Mesenteric fat pad (tissue), 1 donor: ENCODE measurements at regions not wholly inside any gene's neighbourhood (a gene's known extent, or its start where the extent isn't known, plus 50 kb on each side); places are given as distances from the start of the nearest gene placed in this dataset.

Experiments used
- DNase-seq: peaks from one replicate; pipeline ENCODE4 v3.0.0-alpha.2; 2020; ENCODE audit warnings: low spot score
- donor health status: DM: yes; HTN: yes; CAD: no.

GRCh38 chr9:88691811-88692210 is 156.8 kb downstream of the NXNL2 start:
- no peak for DNase-seq

- no peak for DNase-seq
Measured at GRCh38 chr9:88692827-88693226, 157.8 kb downstream of the NXNL2 start.

DNA sequence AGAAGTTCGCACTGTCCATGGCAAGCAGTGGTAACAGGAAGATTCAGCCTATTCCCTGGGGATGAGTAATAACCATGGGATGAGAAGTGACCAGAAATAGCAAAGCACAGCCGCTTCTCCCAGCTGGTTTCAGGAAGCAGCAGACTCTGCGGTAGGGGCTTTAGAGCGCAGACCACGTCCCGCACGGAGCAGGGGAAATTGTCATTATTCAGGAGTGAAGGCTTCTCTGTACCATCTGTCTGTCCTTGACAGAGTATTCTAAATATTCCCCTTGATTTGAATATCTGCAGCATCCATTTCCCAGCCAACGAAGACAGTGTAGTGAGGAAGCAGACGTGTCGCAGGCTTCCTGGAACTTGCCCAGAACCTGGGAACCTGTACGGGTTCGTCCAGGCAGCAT is 159.6 kb downstream of the NXNL2 start:
- DNase-seq: no peak

- DNase-seq: no peak
Measured at GRCh38 chr9:88696501-88696900, 161.5 kb downstream of the NXNL2 start.

DNA sequence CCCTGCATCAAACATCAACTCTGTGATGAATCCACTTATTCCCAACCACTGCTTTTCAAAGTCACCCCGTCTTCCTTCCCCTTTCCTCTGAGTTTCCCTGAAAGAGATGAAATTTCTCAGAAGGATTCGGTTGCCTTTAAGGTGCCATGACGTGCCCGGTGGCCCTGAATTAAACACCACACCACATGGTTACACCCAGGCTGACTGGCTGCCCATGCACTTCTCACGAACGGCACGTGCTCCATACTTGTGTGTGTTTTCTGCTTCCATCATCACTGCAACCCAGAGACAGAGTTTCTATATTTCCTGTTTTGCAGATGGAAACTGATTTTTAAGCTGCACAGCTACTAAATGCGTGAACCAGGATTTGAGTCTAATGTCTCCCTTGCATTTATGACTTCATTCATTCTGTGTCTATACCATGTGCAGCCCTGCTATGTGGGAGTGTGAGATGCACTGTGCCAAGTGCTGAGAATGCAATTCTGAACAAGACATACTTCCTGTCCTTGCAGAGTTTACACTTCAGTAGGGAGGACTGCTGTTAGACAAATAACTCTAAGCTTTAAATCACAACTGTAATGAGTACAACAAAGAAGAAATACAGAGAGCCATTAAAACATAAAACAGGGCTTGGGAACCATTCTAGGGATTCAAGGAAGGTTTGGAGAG is 162.9 kb downstream of the NXNL2 start:
- no peak for DNase-seq

DNA sequence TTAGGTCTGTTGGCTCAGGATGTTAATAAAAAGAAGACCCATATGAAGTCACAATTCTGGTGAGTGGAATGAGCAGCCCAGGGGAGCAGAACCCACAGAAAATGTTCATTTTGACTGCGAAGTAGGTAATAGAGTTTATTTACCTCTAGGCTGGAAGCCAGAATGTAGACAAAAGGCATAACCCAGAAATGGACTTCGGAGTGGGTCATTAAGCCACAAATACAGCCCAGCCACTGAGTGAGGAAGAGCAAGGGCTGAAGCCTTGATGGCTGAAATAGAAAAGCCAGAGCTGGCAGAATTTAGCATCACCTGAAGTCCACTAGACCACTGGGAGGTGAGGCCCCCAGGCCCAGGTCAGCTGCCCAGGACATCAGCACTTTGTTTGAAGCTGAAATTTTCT is 168.0 kb downstream of the NXNL2 start:
- no peak for DNase-seq

- no peak for DNase-seq
Measured at GRCh38 chr9:88706193-88707113, 171.5 kb downstream of the NXNL2 start.

DNA sequence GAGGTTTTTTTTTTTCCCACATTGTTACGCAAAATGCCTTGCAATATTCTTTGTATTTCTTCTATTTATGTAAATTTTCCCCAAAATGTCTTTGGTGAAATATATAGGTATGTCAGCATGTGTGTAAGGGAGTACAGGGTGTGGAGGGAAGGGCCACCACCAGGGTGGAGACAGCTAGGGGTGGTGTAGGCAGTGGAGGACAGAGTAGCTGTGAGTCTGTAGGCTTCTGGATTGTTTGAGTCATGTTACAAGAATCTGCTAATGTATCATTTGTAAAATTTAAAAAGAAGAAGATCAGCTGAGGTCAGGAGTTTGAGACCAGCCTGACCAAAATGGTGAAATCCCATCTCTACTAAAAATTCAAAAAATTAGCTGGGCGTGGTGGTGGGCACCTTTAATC is 175.5 kb downstream of the NXNL2 start:
- no peak for DNase-seq

GRCh38 chr9:88711719-88712118 is 176.7 kb downstream of the NXNL2 start:
- DNase-seq: no peak

GRCh38 chr9:88712484-88712883 is 177.5 kb downstream of the NXNL2 start:
- DNase-seq: no peak

GRCh38 chr9:88713010-88713409 is 178.0 kb downstream of the NXNL2 start:
- no peak for DNase-seq

GRCh38 chr9:88716596-88717290 is 181.8 kb downstream of the NXNL2 start:
- no peak for DNase-seq

DNA sequence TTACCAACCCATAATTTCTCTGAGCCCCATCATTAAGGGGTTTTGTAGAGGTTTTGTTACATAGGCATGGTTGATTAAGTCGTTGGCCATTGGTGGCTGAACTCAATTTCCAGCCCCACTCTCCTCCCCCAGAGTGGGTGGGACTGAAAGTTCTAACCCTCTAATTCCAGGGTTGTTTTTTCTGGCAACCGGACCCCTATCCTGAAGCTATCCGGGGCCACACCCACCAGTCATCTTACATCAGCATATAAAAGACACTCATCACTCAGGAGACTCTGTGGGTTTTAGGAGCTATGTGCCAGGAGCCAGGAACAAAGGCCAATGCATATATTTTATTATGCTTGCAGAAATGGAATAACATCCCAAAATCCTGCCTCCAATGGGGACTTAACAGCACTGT is 186.0 kb downstream of the NXNL2 start:
- no peak for DNase-seq

- DNase-seq: no peak
Measured at GRCh38 chr9:88721495-88722279, 186.7 kb downstream of the NXNL2 start.

DNA sequence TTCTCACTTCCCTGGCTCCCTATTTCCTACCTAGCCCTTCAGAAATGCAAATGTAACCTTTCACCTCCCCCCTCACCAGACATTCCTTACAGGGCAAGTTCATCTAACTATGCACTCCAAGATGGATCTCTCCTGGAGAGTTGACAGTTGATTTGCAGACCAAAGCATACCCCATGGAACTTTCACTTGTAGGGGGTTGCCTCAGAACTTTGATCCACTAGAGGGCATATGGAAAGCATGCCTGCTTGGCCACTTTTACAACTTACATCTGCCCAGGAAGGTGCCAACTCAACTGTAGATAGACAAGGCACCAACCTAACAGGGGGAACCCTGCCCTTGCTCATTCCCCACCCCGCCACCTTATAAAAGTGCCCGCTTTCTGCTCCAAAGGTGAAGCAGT is 187.8 kb downstream of the NXNL2 start:
- no peak for DNase-seq

GRCh38 chr9:88723751-88724150 is 188.8 kb downstream of the NXNL2 start:
- DNase-seq: no peak

DNA sequence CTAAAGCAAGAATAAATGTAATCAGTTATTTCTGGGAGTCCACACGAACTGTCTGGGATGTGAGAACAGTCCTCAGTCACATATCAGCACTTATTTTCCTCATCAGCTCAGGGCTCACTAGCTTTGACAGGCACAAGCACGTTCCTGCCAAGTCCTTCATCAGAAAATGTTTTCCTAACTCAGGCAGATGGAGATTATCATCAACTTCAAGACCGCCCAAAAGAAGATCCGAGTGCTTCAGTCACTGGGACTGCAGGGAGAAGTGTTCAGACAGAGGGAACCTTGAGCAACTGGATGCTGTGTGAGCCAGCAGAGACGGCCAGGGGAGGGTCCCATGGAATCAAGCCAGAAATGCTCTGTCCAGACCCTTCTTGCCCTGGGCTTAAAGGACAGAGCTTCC is 189.4 kb downstream of the NXNL2 start:
- DNase-seq: no peak

- no peak for DNase-seq
Measured at GRCh38 chr9:88725300-88726019, 190.5 kb downstream of the NXNL2 start.

- DNase-seq: no peak
Measured at GRCh38 chr9:88726803-88727202, 191.8 kb downstream of the NXNL2 start.

DNA sequence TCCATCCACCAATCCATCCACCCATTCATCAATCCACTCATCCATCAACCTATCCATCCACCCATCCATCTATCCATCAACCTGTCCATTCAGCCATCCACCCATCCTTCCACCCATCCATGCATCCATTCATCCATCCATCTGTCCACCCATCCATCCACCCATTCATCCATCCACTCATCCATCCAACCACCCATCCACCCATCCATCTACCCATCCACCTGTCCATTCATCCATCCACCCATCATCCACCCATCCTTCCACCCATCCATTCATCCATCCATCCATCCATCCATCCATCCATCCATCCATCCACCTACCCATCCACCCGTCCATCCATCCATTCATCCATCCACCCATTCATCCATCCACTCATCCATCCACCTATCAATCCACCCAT is 195.8 kb downstream of the NXNL2 start:
- no peak for DNase-seq

GRCh38 chr9:88732128-88732527 is 197.2 kb downstream of the NXNL2 start:
- no peak for DNase-seq
